Retinal pigment epithelial cell (primary cell): ENCODE measurements at regions not wholly inside any gene's neighbourhood (a gene's known extent, or its start where the extent isn't known, plus 50 kb on each side); places are given as distances from the start of the nearest gene placed in this dataset.

Experiments used
- DNase-seq: peaks from one replicate; pipeline ENCODE4 v3.0.0-alpha.2; 2010; ENCODE audit warnings: low read depth
- H3K4me3 ChIP-seq: 2 replicates; pipeline ENCODE4 v1.5.1; 2011; ENCODE audit warnings: mild to moderate bottlenecking, low read length, control low read depth, moderate library complexity
- TF ChIP-seq, protein P1 (sequence below): conservative IDR thresholded peaks from 2 replicates; pipeline ENCODE4 v1.5.1; 2011; ENCODE audit warnings: low read depth, low read length, control low read depth, inconsistent platforms

DNA sequence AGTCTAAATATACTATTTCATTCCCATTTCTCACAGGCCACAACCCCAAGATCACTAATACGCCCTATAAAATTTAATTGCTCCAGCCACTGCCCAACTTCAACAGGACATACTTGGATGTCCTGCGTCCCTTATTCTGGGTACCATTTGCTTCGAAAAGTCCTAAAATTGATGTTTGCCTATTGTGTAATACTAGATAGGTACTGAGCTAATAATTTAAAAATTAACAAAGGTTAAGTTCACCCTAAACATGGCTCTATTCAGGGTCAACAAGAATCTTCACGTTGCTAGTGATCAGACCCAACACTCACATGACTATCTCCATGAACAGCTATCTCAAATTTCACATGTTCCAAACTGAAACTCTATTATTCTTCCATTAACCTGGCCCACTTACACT is 296.4 kb upstream of the RND3 start:
- no peak for DNase-seq
- TF ChIP-seq, protein P1, sequence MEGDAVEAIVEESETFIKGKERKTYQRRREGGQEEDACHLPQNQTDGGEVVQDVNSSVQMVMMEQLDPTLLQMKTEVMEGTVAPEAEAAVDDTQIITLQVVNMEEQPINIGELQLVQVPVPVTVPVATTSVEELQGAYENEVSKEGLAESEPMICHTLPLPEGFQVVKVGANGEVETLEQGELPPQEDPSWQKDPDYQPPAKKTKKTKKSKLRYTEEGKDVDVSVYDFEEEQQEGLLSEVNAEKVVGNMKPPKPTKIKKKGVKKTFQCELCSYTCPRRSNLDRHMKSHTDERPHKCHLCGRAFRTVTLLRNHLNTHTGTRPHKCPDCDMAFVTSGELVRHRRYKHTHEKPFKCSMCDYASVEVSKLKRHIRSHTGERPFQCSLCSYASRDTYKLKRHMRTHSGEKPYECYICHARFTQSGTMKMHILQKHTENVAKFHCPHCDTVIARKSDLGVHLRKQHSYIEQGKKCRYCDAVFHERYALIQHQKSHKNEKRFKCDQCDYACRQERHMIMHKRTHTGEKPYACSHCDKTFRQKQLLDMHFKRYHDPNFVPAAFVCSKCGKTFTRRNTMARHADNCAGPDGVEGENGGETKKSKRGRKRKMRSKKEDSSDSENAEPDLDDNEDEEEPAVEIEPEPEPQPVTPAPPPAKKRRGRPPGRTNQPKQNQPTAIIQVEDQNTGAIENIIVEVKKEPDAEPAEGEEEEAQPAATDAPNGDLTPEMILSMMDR: no peak
- H3K4me3 ChIP-seq: no peak overlapping the region

DNA sequence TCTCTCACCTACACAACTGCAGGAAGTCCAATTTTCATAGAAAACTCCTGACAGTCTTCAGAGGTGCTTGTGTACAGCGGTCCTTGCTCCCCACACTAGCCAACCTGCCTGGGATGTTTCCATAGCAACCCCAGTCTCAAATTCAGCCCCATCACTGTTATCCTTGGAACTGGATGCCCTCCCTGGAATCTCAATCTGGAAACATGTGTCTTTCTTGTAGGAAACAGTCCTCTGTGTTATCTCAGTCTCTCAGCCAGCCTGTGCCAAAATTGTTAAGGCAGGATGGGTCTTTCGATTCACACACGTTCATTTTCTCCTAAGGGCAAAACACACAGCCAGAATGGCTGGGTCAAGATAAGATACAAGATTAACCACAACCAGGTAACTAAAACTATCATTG is 295.5 kb upstream of the RND3 start:
- H3K4me3 ChIP-seq: no peak overlapping the region
- no peak for DNase-seq
- TF ChIP-seq, protein P1: no peak

DNA sequence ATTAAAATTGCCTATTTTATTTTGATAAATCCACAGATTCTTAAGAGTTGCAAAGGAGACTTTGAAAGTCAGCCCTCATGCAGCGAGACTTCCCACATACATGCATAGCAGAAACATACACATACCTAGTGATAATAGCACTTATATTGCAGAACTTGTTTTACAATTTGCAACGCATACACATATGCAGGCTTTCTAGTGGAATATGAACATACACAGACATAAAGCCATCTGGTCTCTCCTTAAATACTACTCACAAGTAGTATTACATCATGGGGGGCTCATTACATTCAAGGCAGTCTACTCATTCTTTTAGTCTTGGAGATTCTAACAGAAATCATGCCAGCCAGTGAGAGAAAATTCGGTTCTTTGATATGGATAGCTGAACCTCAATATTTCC is 295.1 kb upstream of the RND3 start:
- TF ChIP-seq, protein P1: no peak
- no peak overlapping the region for H3K4me3 ChIP-seq

DNA sequence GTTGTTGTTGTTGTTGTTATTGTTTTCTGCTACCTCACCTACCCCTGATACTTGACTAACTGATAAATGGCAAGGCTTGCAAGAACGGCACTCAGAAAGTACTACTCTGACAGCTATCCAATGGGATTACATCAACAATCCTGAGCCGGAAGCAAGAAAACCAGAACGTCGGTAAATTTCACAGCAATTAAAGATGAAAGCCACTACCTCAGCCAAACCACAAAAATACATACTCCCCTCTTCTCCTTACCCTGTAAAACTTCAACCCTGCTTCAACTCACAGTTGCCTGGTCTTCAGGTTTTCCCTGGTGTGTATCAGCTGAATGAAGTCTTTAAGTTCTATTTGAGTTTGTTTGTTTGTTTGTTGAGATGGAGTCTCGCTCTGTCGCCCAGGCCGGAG is 293.7 kb upstream of the RND3 start:
- TF ChIP-seq, protein P1: no peak
- H3K4me3 ChIP-seq: no peak overlapping the region
- no peak for DNase-seq

More for the DNA sequence above, 295.1 kb upstream of the RND3 start:
- no peak for DNase-seq

DNA sequence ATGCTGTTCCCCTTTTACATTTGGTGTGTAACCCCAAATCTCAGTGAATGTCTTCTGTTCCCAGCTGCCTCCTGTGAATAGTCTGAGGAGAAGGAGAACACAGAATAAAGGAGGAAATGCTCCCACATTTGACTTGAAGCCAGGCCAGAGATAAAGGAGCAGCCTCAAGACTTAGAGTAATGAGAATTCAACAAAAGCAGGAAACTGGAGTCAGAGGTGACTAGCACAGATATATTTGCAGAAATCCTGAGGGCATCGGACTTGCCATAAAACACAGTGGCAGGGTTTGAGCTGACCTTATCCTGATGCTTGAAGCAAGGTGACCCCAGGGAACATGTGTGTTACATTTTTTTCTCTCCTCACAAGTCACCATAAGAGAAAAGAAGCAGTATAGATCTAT is 291.4 kb upstream of the RND3 start:
- no peak for DNase-seq
- TF ChIP-seq, protein P1: no peak
- H3K4me3 ChIP-seq: no peak overlapping the region

DNA sequence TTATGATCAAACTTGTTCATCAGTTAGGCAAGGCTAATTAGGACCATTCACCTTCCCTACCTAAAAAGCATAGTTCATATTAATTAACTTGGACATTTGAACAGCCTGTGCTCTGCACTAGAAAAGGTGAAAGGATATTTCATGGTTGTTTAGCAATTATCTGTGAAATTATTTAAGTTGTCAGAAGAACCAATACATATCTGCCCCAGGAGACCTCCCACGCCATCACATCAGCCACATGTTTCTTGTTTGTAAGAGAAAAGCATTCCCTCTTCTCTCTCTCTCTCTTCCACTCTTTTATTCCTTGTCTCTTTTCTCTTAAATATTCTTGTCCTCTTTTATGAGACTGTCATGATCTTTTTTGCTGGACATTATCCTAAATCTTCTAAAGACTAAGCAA is 282.0 kb upstream of the RND3 start:
- DNase-seq: no peak
- TF ChIP-seq, protein P1: no peak
- H3K4me3 ChIP-seq: no peak overlapping the region

DNA sequence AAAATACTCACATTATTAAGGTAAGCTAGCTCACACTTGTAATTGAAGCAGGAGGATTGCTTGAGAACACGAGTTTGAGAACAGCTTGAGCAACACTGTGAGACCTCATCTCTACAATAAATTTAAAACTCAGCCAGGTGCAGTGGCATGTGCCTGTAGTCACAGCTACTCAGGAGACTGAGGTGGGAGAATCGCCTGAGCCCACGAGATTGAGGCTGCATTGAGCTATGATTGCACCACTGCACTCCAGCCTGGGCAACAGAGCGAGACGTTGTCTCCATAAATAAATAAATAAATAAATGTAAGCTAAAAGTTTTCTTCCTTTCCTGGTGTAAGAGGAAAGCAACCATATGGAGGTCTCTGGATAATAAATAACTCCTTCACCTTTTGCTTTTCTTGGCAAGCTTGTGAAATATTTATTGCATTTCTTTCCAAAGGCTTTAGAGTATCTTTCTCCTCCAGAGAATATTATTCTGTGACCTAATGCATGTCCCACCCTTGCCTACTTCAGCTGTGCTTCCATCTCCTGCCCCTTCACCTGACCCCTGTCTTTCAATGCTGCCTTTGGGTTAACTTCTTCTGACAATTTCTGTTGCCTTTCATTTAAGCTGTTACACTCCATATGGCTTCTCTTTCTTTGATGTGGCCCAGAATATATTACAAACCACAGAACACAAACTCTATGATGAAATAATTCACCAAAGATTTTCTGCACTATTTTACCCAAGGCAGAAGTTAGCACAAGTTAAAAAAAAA is 280.7 kb upstream of the RND3 start:
- TF ChIP-seq, protein P1: no peak
- no peak for DNase-seq

More for the DNA sequence above, 280.7 kb upstream of the RND3 start:
- H3K4me3 ChIP-seq: no peak overlapping the region
